Liver (tissue), 8 donors: ENCODE measurements at regions not wholly inside any gene's neighbourhood (a gene's known extent, or its start where the extent isn't known, plus 50 kb on each side); places are given as distances from the start of the nearest gene placed in this dataset.

ENCODE experiments used
- DNase-seq: peaks from one replicate; pipeline ENCODE4 v3.0.0-alpha.2; 2017; ENCODE audit warnings: low spot score
- H3K27ac ChIP-seq, 2 donors: one replicate each; pipeline ENCODE4 v1.7.0; 2013; ENCODE audit warnings: inconsistent platforms in 2 of 2, low read length in 2 of 2, control low read depth in 1 of 2, low read depth in 1 of 2, mild to moderate bottlenecking in 1 of 2
- H3K27me3 ChIP-seq, 4 donors: one replicate each; pipeline versions ENCODE4 v1.6.1 to v1.7.0; 2013; ENCODE audit warnings: low read length in 3 of 4, inconsistent platforms in 1 of 4, mild to moderate bottlenecking in 1 of 4, moderate library complexity in 1 of 4; ENCODE audit not compliant: control insufficient read depth in 4 of 4, insufficient read depth in 4 of 4
- H3K36me3 ChIP-seq, 4 donors: one replicate each; pipeline versions ENCODE4 v1.6.1 to v1.7.0; 2013; ENCODE audit warnings: low read length in 3 of 4, mild to moderate bottlenecking in 3 of 4, low read depth in 1 of 4, moderate library complexity in 1 of 4; ENCODE audit not compliant: control insufficient read depth in 4 of 4, insufficient read depth in 3 of 4
- H3K4me1 ChIP-seq, 4 donors: one replicate each; pipeline versions ENCODE4 v1.6.1 to v1.7.0; 2013; ENCODE audit warnings: low read length in 3 of 4, mild to moderate bottlenecking in 3 of 4, moderate library complexity in 1 of 4; ENCODE audit not compliant: control insufficient read depth in 4 of 4, insufficient read depth in 4 of 4
- H3K4me3 ChIP-seq, 3 donors: one replicate each; pipeline versions ENCODE4 v1.6.1 to v1.7.0; 2013; ENCODE audit warnings: low read length in 3 of 3, control low read depth in 1 of 3, low read depth in 1 of 3, mild to moderate bottlenecking in 1 of 3
- H3K9ac ChIP-seq, 2 donors: one replicate each; pipeline ENCODE4 v1.7.0; 2013; ENCODE audit warnings: low read length in 2 of 2, mild to moderate bottlenecking in 2 of 2, moderate library complexity in 2 of 2, control low read depth in 1 of 2, low read depth in 1 of 2
- H3K9me3 ChIP-seq, 4 donors: one replicate each; pipeline versions ENCODE4 v1.6.1 to v1.7.0; 2013; ENCODE audit warnings: low read length in 3 of 4; ENCODE audit not compliant: control insufficient read depth in 4 of 4
- CTCF ChIP-seq: fragments of 150-350 bp; IDR thresholded peaks from 2 replicates; pipeline ENCODE4 v1.5.1; 2017; ENCODE audit warnings: improper control_type of control experiment, low read depth, low read length; ENCODE audit not compliant: missing input control
- GABPA ChIP-seq, 2 donors: IDR thresholded peaks in 1 of 2; conservative IDR thresholded peaks in 1 of 2; 2 replicates each; pipeline ENCODE4 v1.6.1; 2016; ENCODE audit warnings: antibody characterized with exemption in 2 of 2, mild to moderate bottlenecking in 1 of 2, moderate library complexity in 1 of 2
- HNF4A ChIP-seq, 2 donors: conservative IDR thresholded peaks; 2 replicates each; pipeline ENCODE4 v1.6.1; 2016; ENCODE audit warnings: antibody characterized with exemption in 2 of 2, mild to moderate bottlenecking in 2 of 2
- HNF4G ChIP-seq: IDR thresholded peaks from 2 replicates; pipeline ENCODE4 v1.6.1; 2016; ENCODE audit warnings: antibody characterized with exemption
- JUND ChIP-seq, 2 donors: IDR thresholded peaks; 2 replicates each; pipeline ENCODE4 v1.6.1; 2016; ENCODE audit warnings: antibody characterized with exemption in 2 of 2
- NR2F2 ChIP-seq: IDR thresholded peaks from 2 replicates; pipeline ENCODE4 v1.6.1; 2016; ENCODE audit warnings: antibody characterized with exemption
- RAD21 ChIP-seq, 2 donors: IDR thresholded peaks; 2 replicates each; pipeline ENCODE4 v1.6.1; 2016; ENCODE audit warnings: antibody characterized with exemption in 2 of 2, mild to moderate bottlenecking in 2 of 2
- SP1 ChIP-seq: IDR thresholded peaks from 2 replicates; pipeline ENCODE4 v1.6.1; 2018; ENCODE audit warnings: antibody characterized with exemption, mild to moderate bottlenecking
- TAF1 ChIP-seq: conservative IDR thresholded peaks from 2 replicates; pipeline ENCODE4 v1.6.1; 2016; ENCODE audit warnings: antibody characterized with exemption, mild to moderate bottlenecking
- YY1 ChIP-seq: IDR thresholded peaks from 2 replicates; pipeline ENCODE4 v1.6.1; 2016; ENCODE audit warnings: antibody characterized with exemption, mild to moderate bottlenecking
- WGBS: extraction: QIAGEN DNeasy Blood & Tissue Kit; methylation state at CpG from one replicate; pipeline ENCODE4 v1.1.7; 2013; 5-methylcytosine and 5-hydroxymethylcytosine counted together
- TF ChIP-seq, protein P1 (sequence below): IDR thresholded peaks from 2 replicates; pipeline ENCODE4 v1.6.1; 2016; ENCODE audit warnings: antibody characterized with exemption
- TF ChIP-seq, protein P2 (sequence below): IDR thresholded peaks from 2 replicates; pipeline ENCODE4 v1.6.1; 2016; ENCODE audit warnings: antibody characterized with exemption, mild to moderate bottlenecking
- TF ChIP-seq, protein P3 (sequence below): IDR thresholded peaks from 2 replicates; pipeline ENCODE4 v1.6.1; 2016; ENCODE audit warnings: antibody characterized with exemption
- donor health status: healthy.
- donor health status: healthy.
- donor health status: healthy.
- donor health status: healthy.
- donor health status: healthy.

DNA sequence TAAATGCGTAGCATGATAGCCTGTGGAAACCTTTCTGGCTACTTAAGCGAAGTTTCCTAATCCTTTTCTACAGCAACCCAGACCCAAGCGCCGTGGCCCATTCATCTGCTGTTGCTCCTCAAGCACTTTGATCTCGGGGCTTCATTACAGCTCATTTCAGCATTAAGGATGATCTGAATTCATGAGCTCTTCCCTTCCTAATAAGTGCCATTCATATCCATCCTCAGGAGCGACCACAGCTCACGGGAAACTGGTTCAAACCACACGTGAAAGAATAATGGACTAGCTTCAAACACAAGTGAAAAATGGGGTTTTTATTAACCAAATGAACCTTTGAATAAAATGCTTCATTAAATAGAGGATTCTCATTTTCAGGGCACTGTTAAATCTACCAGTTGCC, 202.6 kb upstream of the LEF1 start:
- no peak overlapping the region for H3K27ac ChIP-seq
- peaks cover 0 to 4% (median 0%) of the 10 kb centered on the region in 4 donors for H3K27me3 ChIP-seq
- no peak overlapping the region for H3K9ac ChIP-seq
- no peaks in the 10 kb centered on the region for H3K36me3 ChIP-seq
- H3K9me3 ChIP-seq, result no peaks in the 10 kb centered on the region
- 69% methylated on average over 8 of the region's 8 CpGs for WGBS
- DNase-seq, result no peak
- H3K4me1 ChIP-seq, result no peaks in the 10 kb centered on the region
- H3K4me3 ChIP-seq, result no peak overlapping the region
- TF ChIP-seq TAF1 (no peak), SP1 (no peak), RAD21 (IDR thresholded peaks at IDR 0.05) (no peak), HNF4G (no peak)

DNA sequence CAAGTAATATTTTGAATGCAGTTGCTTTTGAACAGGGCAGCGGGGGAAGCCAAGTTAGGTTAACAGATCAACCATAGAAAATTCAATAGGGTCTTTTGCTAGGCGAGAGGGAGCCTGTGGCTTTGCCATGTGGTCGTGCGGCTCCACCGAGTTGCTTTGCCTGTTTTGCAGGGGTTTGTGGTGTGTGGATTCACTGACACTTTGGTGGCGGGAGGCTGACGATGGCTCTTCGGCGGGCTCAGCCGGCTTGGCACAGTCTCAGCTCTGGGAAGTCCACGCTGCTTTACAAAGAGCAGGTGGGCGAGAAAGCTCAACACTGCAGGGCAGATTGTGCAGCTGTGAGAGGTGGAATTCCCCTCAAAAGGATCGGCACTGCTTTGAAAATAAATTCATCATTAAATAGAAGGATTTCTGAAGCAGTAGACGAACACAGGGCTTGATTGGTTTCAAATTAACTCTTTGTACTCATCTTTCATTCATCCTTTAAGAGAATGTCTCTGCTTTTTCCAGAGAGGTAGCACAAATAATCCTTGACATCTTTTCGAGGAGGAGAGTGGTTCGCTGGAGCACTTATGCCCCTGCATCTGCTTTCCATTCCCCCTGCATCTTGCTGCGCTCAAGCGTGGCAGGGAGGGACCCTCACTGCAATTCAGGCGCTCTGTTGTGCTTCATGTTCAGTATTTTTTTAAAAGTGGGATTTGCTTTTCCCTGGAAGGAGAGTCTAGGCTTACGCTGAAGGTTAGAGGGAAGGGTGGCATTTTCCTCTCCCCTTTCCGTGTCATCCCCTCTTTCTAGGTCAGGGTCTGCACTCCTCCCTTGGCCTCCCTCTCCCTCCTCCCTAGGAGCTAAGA, 201.8 kb upstream of the LEF1 start:
- no peak for DNase-seq
- H3K9me3 ChIP-seq, result no peaks in the 10 kb centered on the region
- 66% methylated on average over 21 of the region's 21 CpGs for WGBS

More for the DNA sequence above, 201.8 kb upstream of the LEF1 start:
- TF ChIP-seq, protein P1, sequence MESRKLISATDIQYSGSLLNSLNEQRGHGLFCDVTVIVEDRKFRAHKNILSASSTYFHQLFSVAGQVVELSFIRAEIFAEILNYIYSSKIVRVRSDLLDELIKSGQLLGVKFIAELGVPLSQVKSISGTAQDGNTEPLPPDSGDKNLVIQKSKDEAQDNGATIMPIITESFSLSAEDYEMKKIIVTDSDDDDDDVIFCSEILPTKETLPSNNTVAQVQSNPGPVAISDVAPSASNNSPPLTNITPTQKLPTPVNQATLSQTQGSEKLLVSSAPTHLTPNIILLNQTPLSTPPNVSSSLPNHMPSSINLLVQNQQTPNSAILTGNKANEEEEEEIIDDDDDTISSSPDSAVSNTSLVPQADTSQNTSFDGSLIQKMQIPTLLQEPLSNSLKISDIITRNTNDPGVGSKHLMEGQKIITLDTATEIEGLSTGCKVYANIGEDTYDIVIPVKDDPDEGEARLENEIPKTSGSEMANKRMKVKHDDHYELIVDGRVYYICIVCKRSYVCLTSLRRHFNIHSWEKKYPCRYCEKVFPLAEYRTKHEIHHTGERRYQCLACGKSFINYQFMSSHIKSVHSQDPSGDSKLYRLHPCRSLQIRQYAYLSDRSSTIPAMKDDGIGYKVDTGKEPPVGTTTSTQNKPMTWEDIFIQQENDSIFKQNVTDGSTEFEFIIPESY, result no peak
- TF ChIP-seq JUND (IDR thresholded peaks at IDR 0.05) (no peak), HNF4A (conservative IDR thresholded peaks at IDR 0.05) (no peak), GABPA (IDR thresholded peaks at IDR 0.05 in 1 of 2, conservative IDR thresholded peaks at IDR 0.05 in 1 of 2) (no peak), YY1 (no peak), NR2F2 (no peak), RAD21 (IDR thresholded peaks at IDR 0.05) (no peak), CTCF (no peak), SP1 (no peak), TAF1 (no peak)
- TF ChIP-seq, protein P2, sequence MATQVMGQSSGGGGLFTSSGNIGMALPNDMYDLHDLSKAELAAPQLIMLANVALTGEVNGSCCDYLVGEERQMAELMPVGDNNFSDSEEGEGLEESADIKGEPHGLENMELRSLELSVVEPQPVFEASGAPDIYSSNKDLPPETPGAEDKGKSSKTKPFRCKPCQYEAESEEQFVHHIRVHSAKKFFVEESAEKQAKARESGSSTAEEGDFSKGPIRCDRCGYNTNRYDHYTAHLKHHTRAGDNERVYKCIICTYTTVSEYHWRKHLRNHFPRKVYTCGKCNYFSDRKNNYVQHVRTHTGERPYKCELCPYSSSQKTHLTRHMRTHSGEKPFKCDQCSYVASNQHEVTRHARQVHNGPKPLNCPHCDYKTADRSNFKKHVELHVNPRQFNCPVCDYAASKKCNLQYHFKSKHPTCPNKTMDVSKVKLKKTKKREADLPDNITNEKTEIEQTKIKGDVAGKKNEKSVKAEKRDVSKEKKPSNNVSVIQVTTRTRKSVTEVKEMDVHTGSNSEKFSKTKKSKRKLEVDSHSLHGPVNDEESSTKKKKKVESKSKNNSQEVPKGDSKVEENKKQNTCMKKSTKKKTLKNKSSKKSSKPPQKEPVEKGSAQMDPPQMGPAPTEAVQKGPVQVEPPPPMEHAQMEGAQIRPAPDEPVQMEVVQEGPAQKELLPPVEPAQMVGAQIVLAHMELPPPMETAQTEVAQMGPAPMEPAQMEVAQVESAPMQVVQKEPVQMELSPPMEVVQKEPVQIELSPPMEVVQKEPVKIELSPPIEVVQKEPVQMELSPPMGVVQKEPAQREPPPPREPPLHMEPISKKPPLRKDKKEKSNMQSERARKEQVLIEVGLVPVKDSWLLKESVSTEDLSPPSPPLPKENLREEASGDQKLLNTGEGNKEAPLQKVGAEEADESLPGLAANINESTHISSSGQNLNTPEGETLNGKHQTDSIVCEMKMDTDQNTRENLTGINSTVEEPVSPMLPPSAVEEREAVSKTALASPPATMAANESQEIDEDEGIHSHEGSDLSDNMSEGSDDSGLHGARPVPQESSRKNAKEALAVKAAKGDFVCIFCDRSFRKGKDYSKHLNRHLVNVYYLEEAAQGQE, result no peak
- TF ChIP-seq, protein P3, sequence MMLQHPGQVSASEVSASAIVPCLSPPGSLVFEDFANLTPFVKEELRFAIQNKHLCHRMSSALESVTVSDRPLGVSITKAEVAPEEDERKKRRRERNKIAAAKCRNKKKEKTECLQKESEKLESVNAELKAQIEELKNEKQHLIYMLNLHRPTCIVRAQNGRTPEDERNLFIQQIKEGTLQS, result no peak
- no peak overlapping the region for H3K9ac ChIP-seq
- no peaks in the 10 kb centered on the region for H3K36me3 ChIP-seq
- H3K4me1 ChIP-seq, result no peaks in the 10 kb centered on the region
- no peak overlapping the region for H3K4me3 ChIP-seq
- H3K27me3 ChIP-seq, result peaks cover 0 to 4% (median 0%) of the 10 kb centered on the region in 4 donors
- H3K27ac ChIP-seq, result no peak overlapping the region
